ENCODE measurements at regions not wholly inside any gene's neighbourhood (a gene's known extent, or its start where the extent isn't known, plus 50 kb on each side); places are given as distances from the start of the nearest gene placed in this dataset.
"Not testable (repeated sequence)": the region's sequence is repeated elsewhere in the genome, so short reads cannot be mapped to it uniquely, and the experiment has no call there.

- H3K36me3 Mint-ChIP-seq, result no peaks in the 10 kb centered on the region
- H3K4me1 Mint-ChIP-seq (ENCODE audit: low read depth in 2 of 2), result peaks cover 0 to 3% of the 10 kb centered on the region in 2 donors
- H3K27me3 Mint-ChIP-seq, result no peaks in the 10 kb centered on the region
- no peak overlapping the region for H3K4me3 Mint-ChIP-seq
- ATAC-seq (no peak), DNase-seq (ENCODE audit: low spot score) (no peak)
- peaks cover 28% of the 10 kb centered on the region for H3K9me3 Mint-ChIP-seq
- H3K27ac Mint-ChIP-seq, result no peak overlapping the region
Observed at GRCh38 chr4:127244515-127244914, 388.2 kb upstream of the INTU start.

DNA sequence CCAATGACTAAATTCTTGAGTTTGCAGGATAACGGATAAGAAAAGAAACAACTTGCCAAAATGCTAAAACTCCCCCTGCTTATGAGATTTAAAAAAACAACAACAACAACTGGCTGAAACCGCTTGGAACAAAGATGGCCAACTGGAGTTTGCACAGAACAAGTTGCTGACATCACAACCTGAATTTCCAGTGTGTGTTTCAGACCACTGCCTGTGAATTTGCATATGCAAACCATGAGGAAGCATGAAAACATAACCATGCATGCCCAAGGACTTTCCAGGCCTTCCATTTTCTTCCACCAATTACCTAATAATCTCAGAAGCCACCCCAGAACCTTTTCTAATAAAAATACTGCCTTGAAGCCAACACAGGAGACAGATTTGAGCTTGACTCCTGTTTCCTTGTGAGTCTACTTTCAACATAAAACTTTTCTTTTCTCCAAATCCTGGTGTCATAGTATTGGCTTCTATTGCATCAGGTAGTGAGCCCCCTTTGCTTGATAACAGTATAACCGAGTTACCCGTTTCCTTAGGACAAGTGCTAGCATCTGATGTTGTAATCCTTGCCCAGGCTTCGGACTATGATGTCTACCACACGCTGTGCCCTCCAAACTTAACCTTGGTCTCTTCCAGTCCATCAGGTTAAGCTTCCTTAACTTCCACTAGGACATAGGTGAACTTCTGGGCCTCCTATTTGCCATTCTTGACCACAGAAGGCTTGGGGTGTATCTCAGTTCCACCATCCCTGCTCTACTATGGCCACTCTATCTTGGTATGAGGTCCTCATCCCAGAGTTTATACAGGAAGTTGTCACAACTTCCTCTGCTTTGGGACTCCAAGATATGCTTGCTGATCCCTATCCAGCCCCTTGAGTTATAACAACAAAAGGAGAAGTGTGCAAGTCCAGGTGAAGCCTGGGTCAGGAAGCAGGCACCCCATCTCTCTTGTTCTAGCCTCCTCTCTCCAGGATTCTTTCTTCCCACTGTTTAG, 385.5 kb upstream of the INTU start:
- Mint-ChIP-seq H3K27ac (no peak overlapping the region), H3K4me3 (no peak overlapping the region), H3K27me3 (no peaks in the 10 kb centered on the region), H3K4me1 (ENCODE audit: low read depth in 2 of 2) (peaks cover 0 to 3% of the 10 kb centered on the region in 2 donors), H3K36me3 (no peaks in the 10 kb centered on the region), H3K9me3 (peaks cover 27% of the 10 kb centered on the region)
- ATAC-seq (no peak), DNase-seq (ENCODE audit: low spot score) (no peak)

- no peak for ATAC-seq
- Mint-ChIP-seq H3K4me3 (no peak overlapping the region), H3K27me3 (no peaks in the 10 kb centered on the region), H3K4me1 (ENCODE audit: low read depth in 2 of 2) (peaks cover 0 to 3% of the 10 kb centered on the region in 2 donors), H3K36me3 (no peaks in the 10 kb centered on the region), H3K27ac (no peak overlapping the region), H3K9me3 (peaks cover 27% of the 10 kb centered on the region)
- no peak for DNase-seq (ENCODE audit: low spot score)
Observed at GRCh38 chr4:127249066-127249766, 383.5 kb upstream of the INTU start.

GRCh38 chr4:127249767-127250108, 383.0 kb upstream of the INTU start:
- Mint-ChIP-seq H3K27ac (no peak overlapping the region), H3K36me3 (no peaks in the 10 kb centered on the region), H3K9me3 (peaks cover 27% of the 10 kb centered on the region), H3K4me1 (ENCODE audit: low read depth in 2 of 2) (peaks cover 0 to 3% of the 10 kb centered on the region in 2 donors), H3K27me3 (no peaks in the 10 kb centered on the region), H3K4me3 (no peak overlapping the region)
- ATAC-seq (no peak), DNase-seq (ENCODE audit: low spot score) (no peak)

GRCh38 chr4:127250577-127250976, 382.2 kb upstream of the INTU start:
- DNase-seq (ENCODE audit: low spot score) (no peak), ATAC-seq (no peak)
- Mint-ChIP-seq H3K27me3 (no peaks in the 10 kb centered on the region), H3K4me3 (no peak overlapping the region), H3K9me3 (peaks cover 24% of the 10 kb centered on the region), H3K4me1 (ENCODE audit: low read depth in 2 of 2) (peaks cover 0 to 3% of the 10 kb centered on the region in 2 donors), H3K27ac (no peak overlapping the region), H3K36me3 (no peaks in the 10 kb centered on the region)

DNA sequence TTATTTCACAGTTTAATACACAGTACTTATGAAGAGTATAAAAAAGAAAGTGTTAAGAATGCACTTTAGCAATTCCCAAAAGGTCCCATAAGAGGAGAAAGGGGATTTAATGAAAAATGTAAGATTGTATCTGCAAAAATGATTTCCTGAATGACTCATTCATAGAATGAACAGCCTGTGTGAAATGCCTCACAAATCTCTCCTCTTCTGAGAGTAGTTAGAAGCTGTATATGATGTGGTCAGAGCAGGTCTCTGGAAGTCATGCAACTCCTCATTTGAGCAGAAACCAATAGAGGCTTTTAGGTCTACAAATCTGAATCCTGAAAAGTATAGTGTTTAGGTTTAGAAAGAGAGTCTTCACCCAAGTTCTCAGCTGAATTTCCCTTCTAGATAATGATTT, 381.3 kb upstream of the INTU start:
- Mint-ChIP-seq H3K27ac (no peak overlapping the region), H3K27me3 (no peaks in the 10 kb centered on the region), H3K9me3 (peaks cover 24% of the 10 kb centered on the region), H3K4me1 (ENCODE audit: low read depth in 2 of 2) (peaks cover 0 to 3% of the 10 kb centered on the region in 2 donors), H3K4me3 (no peak overlapping the region), H3K36me3 (no peaks in the 10 kb centered on the region)
- no peak for ATAC-seq
- DNase-seq (ENCODE audit: low spot score), result no peak

GRCh38 chr4:127256500-127256899, 376.3 kb upstream of the INTU start:
- Mint-ChIP-seq H3K9me3 (peaks cover 13% of the 10 kb centered on the region), H3K4me1 (ENCODE audit: low read depth in 2 of 2) (no peaks in the 10 kb centered on the region), H3K27me3 (no peaks in the 10 kb centered on the region), H3K4me3 (no peak overlapping the region), H3K36me3 (no peaks in the 10 kb centered on the region), H3K27ac (no peak overlapping the region)
- ATAC-seq (no peak), DNase-seq (ENCODE audit: low spot score) (no peak)

DNA sequence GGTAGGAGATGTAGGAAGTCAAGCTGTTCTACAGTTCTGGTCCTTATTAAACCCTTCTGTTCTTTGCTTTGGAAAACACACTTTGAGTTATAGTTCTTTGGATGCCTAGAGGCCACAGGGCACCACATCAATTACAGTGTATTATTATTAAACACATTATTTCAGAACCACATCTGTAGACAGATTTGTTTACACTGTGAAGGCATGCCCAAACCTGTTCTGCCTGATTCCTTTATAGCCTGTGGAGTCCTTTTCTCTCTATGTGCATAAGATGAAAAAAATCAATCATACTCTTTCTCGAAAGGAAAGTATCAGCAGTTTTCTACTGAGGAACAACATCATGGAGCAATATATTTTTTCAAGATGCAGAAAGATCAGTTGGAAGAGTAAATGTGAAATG, 371.3 kb upstream of the INTU start:
- DNase-seq (ENCODE audit: low spot score) (no peak), ATAC-seq (no peak)
- Mint-ChIP-seq H3K36me3 (no peaks in the 10 kb centered on the region), H3K4me1 (ENCODE audit: low read depth in 2 of 2) (no peaks in the 10 kb centered on the region), H3K27ac (no peak overlapping the region), H3K27me3 (no peaks in the 10 kb centered on the region), H3K4me3 (no peak overlapping the region), H3K9me3 (peaks cover 16% of the 10 kb centered on the region)

DNA sequence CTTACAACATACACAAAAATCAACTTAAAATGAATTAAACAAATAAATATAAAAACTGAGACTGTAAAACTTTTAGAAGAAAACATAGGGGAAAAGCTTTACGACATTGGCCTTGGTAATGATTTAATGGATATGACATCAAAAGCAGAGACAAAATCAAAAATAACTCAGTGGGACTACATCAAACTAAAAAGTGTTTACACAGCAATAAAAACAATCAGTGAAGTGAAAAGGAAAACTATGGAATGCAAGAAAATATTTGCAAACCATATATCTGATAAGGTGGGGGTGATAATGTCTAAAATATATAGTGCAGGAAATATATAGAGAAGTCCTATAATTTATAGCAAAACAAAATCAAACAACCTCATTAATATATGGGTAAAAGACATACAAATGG, 364.4 kb upstream of the INTU start:
- ATAC-seq, result no peak
- Mint-ChIP-seq H3K27ac (no peak overlapping the region), H3K27me3 (no peaks in the 10 kb centered on the region), H3K4me1 (ENCODE audit: low read depth in 2 of 2) (no peaks in the 10 kb centered on the region), H3K9me3 (peaks cover 3% of the 10 kb centered on the region), H3K36me3 (no peaks in the 10 kb centered on the region), H3K4me3 (no peak overlapping the region)
- no peak for DNase-seq (ENCODE audit: low spot score)

GRCh38 chr4:127277023-127277422, 355.7 kb upstream of the INTU start:
- H3K9me3 Mint-ChIP-seq, result peaks cover 19% of the 10 kb centered on the region
- DNase-seq (ENCODE audit: low spot score); H3K36me3 Mint-ChIP-seq; H3K4me3 Mint-ChIP-seq; ATAC-seq; H3K27ac Mint-ChIP-seq; H3K27me3 Mint-ChIP-seq; H3K4me1 Mint-ChIP-seq (ENCODE audit: low read depth in 2 of 2): not testable (repeated sequence)

- DNase-seq (ENCODE audit: low spot score), result no peak
- ATAC-seq, result no peak
- Mint-ChIP-seq H3K4me3 (no peak overlapping the region), H3K4me1 (ENCODE audit: low read depth in 2 of 2) (no peaks in the 10 kb centered on the region), H3K36me3 (no peaks in the 10 kb centered on the region), H3K27ac (no peak overlapping the region), H3K27me3 (no peaks in the 10 kb centered on the region), H3K9me3 (peaks cover 16% of the 10 kb centered on the region)
Observed at GRCh38 chr4:127284236-127284635, 348.5 kb upstream of the INTU start.

DNA sequence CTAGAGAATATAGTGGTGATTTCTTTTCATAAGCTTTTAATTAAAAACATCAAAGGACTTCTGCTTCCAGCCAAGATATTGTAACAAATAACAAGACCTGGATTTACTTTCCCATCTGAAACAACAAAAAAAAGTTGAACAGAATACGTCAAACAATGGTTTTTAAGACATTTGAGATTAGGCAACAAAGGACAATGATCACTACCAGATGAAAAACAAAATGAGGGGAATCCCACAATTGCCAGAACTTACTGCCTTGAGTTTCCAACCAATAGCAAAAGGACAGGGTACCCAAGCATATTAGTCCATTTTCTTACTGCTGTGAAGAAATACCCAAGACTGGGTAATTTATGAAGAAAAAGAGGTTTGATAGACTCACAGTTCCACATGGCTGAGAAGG, 341.4 kb upstream of the INTU start:
- Mint-ChIP-seq H3K4me1 (ENCODE audit: low read depth in 2 of 2) (no peaks in the 10 kb centered on the region), H3K36me3 (peaks cover 12% of the 10 kb centered on the region), H3K27ac (no peak overlapping the region), H3K4me3 (no peak overlapping the region), H3K9me3 (peaks cover 8% of the 10 kb centered on the region), H3K27me3 (no peaks in the 10 kb centered on the region)
- DNase-seq (ENCODE audit: low spot score) (no peak), ATAC-seq (no peak)

DNA sequence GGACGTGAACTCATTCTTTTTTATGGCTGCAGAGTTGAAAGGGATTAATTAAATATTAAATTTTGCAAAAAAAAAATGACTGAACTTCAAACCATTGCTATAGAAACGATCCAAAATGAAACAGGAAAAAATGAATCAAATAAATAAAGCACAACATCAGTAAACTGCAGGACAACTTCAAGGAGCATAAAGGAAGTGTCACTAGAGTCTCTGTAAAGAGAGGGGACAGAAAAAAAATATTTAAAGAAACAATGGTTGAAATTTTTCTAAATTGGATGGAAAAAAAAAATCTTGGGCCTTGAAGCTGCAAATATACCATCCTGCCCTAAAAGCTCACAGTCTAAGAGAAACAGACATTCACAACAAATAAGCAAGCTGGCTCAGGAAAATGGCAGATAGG, 339.3 kb upstream of the INTU start:
- H3K9me3 Mint-ChIP-seq, result peaks cover 16% of the 10 kb centered on the region
- DNase-seq (ENCODE audit: low spot score), result no peak
- H3K4me1 Mint-ChIP-seq (ENCODE audit: low read depth in 2 of 2), result no peaks in the 10 kb centered on the region
- no peak overlapping the region for H3K4me3 Mint-ChIP-seq
- H3K27me3 Mint-ChIP-seq, result no peaks in the 10 kb centered on the region
- H3K36me3 Mint-ChIP-seq, result peaks cover 16% of the 10 kb centered on the region
- ATAC-seq, result no peak
- H3K27ac Mint-ChIP-seq, result no peak overlapping the region

DNA sequence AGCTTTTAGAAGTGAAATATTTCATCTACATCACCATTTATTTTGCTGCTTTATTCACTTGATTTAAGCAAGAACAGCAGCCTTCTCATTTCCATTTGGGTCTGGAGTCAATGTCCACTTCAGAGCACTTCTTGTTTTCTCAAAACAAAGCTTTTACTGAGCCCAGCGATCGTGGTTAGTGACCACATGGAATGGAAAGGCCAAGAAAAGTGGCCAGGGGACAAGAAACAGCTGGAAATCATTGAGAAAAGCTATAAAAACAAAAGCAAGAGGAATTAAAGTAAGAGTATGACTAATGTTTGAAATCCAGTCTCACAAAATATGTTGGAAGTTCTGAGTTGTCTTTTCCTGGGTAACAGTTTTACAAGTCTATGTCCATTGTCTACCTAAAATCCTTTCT, 328.4 kb upstream of the INTU start:
- Mint-ChIP-seq H3K4me1 (ENCODE audit: low read depth in 2 of 2) (no peaks in the 10 kb centered on the region), H3K27ac (no peak overlapping the region), H3K27me3 (no peaks in the 10 kb centered on the region), H3K9me3 (peaks cover 19% of the 10 kb centered on the region), H3K4me3 (no peak overlapping the region), H3K36me3 (peaks cover under 1% of the 10 kb centered on the region)
- ATAC-seq, result no peak
- no peak for DNase-seq (ENCODE audit: low spot score)

Measured in natural killer cell treated with Interleukin-12 subunit alpha and Interleukin-12 subunit beta and Interleukin-15 and Interleukin-18, amount 100 ng/mL, for 72 hours (primary cell).